HepG2 (cell line): ENCODE measurements at regions not wholly inside any gene's neighbourhood (a gene's known extent, or its start where the extent isn't known, plus 50 kb on each side); places are given as distances from the start of the nearest gene placed in this dataset.

Experiments
- DPF2 ChIP-seq: sonication (generic); formaldehyde crosslinking; IDR thresholded peaks from 2 replicates; pipeline ENCODE4 v1.4.0; 2020; ENCODE audit warnings: mild to moderate bottlenecking, low read depth, missing genetic modification reagents, borderline replicate concordance
- ISX ChIP-seq: sonication (generic); formaldehyde crosslinking; conservative IDR thresholded peaks from 2 replicates; pipeline ENCODE4 v1.5.0; 2020; ENCODE audit warnings: missing genetic modification reagents
- KLF9 ChIP-seq: IDR thresholded peaks from 2 replicates; pipeline ENCODE4 v1.6.1; 2016; ENCODE audit warnings: low read depth
- MZF1 ChIP-seq: sonication (generic); formaldehyde crosslinking; IDR thresholded peaks from 2 replicates; pipeline ENCODE4 v1.8.1; 2023; ENCODE audit warnings: mild to moderate bottlenecking, missing genetic modification reagents, borderline replicate concordance
- NFE2L1 ChIP-seq: sonication (generic); formaldehyde crosslinking; IDR thresholded peaks from 2 replicates; pipeline ENCODE4 v1.4.0; 2020; ENCODE audit warnings: missing genetic modification reagents, mild to moderate bottlenecking, borderline replicate concordance
- NFKB2 ChIP-seq: sonication (generic); formaldehyde crosslinking; IDR thresholded peaks from 2 replicates; pipeline ENCODE4 v1.4.0; 2020; ENCODE audit warnings: missing genetic modification reagents, borderline replicate concordance
- SRSF9 ChIP-seq: fragments of 200-400 bp; formaldehyde crosslinking; IDR thresholded peaks from 2 replicates; pipeline ENCODE4 v1.6.1; 2018; ENCODE audit warnings: borderline replicate concordance, mild to moderate bottlenecking, low read depth, low read length; ENCODE audit not compliant: insufficient read depth, poor library complexity, severe bottlenecking
- ZBTB7B ChIP-seq: sonication (generic); formaldehyde crosslinking; IDR thresholded peaks from 2 replicates; pipeline ENCODE4 v1.4.0; 2020; ENCODE audit warnings: missing genetic modification reagents
- ZNF274 ChIP-seq: sonication (generic); formaldehyde crosslinking; IDR thresholded peaks from 2 replicates; pipeline ENCODE4 v1.5.1; 2020; ENCODE audit warnings: mild to moderate bottlenecking, missing genetic modification reagents
- ZNF282 ChIP-seq: fragments of 450-650 bp; IDR thresholded peaks from 2 replicates; pipeline ENCODE4 v1.6.1; 2018; ENCODE audit not compliant: partially characterized antibody
- ZNF430 ChIP-seq: sonication (generic); formaldehyde crosslinking; IDR thresholded peaks from 2 replicates; pipeline ENCODE4 v1.9.0; 2021; ENCODE audit warnings: mild to moderate bottlenecking, missing genetic modification reagents
- ZNF577 ChIP-seq: sonication (generic); formaldehyde crosslinking; IDR thresholded peaks from 2 replicates; pipeline ENCODE4 v1.4.0; 2020; ENCODE audit warnings: mild to moderate bottlenecking, low read depth, missing genetic modification reagents, borderline replicate concordance
- ZNF773 ChIP-seq: sonication (generic); formaldehyde crosslinking; IDR thresholded peaks from 2 replicates; pipeline ENCODE4 v1.4.0; 2020; ENCODE audit warnings: missing genetic modification reagents, borderline replicate concordance
- ZNF841 ChIP-seq: sonication (generic); formaldehyde crosslinking; IDR thresholded peaks from 2 replicates; pipeline ENCODE4 v1.8.1; 2023; ENCODE audit warnings: missing genetic modification reagents, borderline replicate concordance
- TF ChIP-seq, protein P1 (sequence below): sonication (generic); formaldehyde crosslinking; IDR thresholded peaks from 2 replicates; pipeline ENCODE4 v1.5.0; 2020; ENCODE audit warnings: missing genetic modification reagents, mild to moderate bottlenecking, borderline replicate concordance
- TF ChIP-seq, protein P2 (sequence below): IDR thresholded peaks from 2 replicates; pipeline ENCODE4 v1.6.1; 2012; ENCODE audit warnings: low read depth, low read length, improper control_type of control experiment
- TF ChIP-seq, protein P3 (sequence below): sonication (generic); formaldehyde crosslinking; IDR thresholded peaks from 2 replicates; pipeline ENCODE4 v1.5.0; 2020; ENCODE audit warnings: missing genetic modification reagents
- TF ChIP-seq, protein P4 (sequence below): sonication (generic); formaldehyde crosslinking; IDR thresholded peaks from 2 replicates; pipeline ENCODE4 v1.8.1; 2023; ENCODE audit warnings: mild to moderate bottlenecking, missing genetic modification reagents, borderline replicate concordance
- TF ChIP-seq, protein P5 (sequence below): conservative IDR thresholded peaks from 2 replicates; pipeline ENCODE4 v1.6.1; 2018; ENCODE audit warnings: missing genetic modification reagents
- TF ChIP-seq, protein P6 (sequence below): sonication (generic); formaldehyde crosslinking; IDR thresholded peaks from 2 replicates; pipeline ENCODE4 v1.4.0; 2020; ENCODE audit warnings: missing genetic modification reagents
- TF ChIP-seq, protein P7 (sequence below): sonication (generic); formaldehyde crosslinking; IDR thresholded peaks from 2 replicates; pipeline ENCODE4 v1.8.0; 2022; ENCODE audit warnings: mild to moderate bottlenecking, missing genetic modification reagents

DNA sequence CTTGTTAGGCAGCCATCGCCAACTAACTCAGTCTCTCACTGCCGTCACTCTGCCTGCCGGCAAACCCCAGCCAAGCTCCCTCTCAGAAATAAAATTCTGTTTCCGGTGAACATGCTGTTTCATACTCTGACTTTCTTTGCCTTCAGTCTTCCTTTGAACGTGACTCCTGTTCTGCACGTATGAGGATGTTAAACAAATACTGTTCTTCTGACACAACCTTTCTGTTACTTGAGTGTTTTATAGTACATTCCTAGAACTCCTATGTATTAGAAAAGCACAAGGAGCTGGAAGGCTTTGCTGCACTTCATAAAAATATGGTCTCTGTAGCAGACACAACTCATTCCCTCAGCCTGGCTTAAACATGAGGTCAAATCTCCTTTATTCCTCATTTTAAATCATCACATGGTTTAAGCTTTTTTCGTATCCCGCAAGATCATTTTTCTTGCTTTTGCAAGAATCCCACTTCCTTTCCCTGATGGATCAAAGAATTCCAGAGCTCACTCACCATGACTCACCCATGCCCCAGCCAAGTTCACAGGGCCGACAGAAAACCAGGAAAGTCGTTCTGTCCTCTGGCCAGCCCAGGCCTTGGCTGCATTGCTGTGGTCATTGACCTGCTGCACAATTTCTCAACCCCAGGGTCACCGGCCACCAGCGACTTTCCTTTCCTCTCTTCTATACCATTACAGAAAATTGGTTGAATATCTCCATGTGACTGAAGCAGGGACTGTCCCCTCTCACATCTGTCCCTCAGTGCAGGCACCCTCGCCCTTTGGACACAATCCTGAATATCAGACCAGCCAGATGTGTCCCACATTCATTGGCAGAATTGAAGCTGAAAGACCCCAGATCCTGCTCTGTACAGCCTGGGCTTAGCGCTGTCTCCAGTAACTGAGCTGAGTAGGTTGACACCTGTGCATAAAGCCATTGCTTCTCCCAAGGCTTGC is 183.1 kb upstream of the ARL4C start (continued):
- TF ChIP-seq, protein P1, sequence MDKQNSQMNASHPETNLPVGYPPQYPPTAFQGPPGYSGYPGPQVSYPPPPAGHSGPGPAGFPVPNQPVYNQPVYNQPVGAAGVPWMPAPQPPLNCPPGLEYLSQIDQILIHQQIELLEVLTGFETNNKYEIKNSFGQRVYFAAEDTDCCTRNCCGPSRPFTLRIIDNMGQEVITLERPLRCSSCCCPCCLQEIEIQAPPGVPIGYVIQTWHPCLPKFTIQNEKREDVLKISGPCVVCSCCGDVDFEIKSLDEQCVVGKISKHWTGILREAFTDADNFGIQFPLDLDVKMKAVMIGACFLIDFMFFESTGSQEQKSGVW = no peak
- no peak for TF ChIP-seq ISX
- no peak for TF ChIP-seq KLF9 (CRISPR knock-in tag)
- peak; percentile 60; the same call in 1 of the 2 replicates for TF ChIP-seq NFKB2 (CRISPR knock-in tag)
- no peak for TF ChIP-seq MZF1 (CRISPR knock-in tag)
- no peak for TF ChIP-seq ZNF773 (CRISPR knock-in tag)
- TF ChIP-seq, protein P2, sequence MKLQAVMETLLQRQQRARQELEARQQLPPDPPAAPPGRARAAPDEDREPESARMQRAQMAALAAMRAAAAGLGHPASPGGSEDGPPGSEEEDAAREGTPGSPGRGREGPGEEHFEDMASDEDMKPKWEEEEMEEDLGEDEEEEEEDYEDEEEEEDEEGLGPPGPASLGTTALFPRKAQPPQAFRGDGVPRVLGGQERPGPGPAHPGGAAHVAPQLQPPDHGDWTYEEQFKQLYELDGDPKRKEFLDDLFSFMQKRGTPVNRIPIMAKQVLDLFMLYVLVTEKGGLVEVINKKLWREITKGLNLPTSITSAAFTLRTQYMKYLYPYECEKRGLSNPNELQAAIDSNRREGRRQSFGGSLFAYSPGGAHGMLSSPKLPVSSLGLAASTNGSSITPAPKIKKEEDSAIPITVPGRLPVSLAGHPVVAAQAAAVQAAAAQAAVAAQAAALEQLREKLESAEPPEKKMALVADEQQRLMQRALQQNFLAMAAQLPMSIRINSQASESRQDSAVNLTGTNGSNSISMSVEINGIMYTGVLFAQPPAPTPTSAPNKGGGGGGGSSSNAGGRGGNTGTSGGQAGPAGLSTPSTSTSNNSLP = peak; percentile 76; the same call in 1 of the 2 replicates
- TF ChIP-seq ZNF274 (CRISPR knock-in tag) = no peak
- TF ChIP-seq, protein P3, sequence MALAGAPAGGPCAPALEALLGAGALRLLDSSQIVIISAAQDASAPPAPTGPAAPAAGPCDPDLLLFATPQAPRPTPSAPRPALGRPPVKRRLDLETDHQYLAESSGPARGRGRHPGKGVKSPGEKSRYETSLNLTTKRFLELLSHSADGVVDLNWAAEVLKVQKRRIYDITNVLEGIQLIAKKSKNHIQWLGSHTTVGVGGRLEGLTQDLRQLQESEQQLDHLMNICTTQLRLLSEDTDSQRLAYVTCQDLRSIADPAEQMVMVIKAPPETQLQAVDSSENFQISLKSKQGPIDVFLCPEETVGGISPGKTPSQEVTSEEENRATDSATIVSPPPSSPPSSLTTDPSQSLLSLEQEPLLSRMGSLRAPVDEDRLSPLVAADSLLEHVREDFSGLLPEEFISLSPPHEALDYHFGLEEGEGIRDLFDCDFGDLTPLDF (CRISPR knock-in tag) = no peak
- peak; percentile 92 for TF ChIP-seq DPF2 (CRISPR knock-in tag)
- no peak for TF ChIP-seq ZNF430 (CRISPR knock-in tag)
- TF ChIP-seq ZNF841 = no peak
- TF ChIP-seq, protein P4, sequence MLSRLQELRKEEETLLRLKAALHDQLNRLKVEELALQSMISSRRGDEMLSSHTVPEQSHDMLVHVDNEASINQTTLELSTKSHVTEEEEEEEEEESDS (CRISPR knock-in tag) = no peak
- peak; percentile 86 for TF ChIP-seq ZBTB7B (CRISPR knock-in tag)
- no peak for TF ChIP-seq ZNF577 (CRISPR knock-in tag)
- TF ChIP-seq ZNF282 = no peak
- no peak for TF ChIP-seq SRSF9
- TF ChIP-seq, protein P5, sequence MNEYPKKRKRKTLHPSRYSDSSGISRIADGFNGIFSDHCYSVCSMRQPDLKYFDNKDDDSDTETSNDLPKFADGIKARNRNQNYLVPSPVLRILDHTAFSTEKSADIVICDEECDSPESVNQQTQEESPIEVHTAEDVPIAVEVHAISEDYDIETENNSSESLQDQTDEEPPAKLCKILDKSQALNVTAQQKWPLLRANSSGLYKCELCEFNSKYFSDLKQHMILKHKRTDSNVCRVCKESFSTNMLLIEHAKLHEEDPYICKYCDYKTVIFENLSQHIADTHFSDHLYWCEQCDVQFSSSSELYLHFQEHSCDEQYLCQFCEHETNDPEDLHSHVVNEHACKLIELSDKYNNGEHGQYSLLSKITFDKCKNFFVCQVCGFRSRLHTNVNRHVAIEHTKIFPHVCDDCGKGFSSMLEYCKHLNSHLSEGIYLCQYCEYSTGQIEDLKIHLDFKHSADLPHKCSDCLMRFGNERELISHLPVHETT (CRISPR knock-in tag) = peak; percentile 59; the same call in 1 of the 2 replicates
- TF ChIP-seq, protein P6, sequence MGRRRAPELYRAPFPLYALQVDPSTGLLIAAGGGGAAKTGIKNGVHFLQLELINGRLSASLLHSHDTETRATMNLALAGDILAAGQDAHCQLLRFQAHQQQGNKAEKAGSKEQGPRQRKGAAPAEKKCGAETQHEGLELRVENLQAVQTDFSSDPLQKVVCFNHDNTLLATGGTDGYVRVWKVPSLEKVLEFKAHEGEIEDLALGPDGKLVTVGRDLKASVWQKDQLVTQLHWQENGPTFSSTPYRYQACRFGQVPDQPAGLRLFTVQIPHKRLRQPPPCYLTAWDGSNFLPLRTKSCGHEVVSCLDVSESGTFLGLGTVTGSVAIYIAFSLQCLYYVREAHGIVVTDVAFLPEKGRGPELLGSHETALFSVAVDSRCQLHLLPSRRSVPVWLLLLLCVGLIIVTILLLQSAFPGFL (CRISPR knock-in tag) = no peak
- TF ChIP-seq, protein P7, sequence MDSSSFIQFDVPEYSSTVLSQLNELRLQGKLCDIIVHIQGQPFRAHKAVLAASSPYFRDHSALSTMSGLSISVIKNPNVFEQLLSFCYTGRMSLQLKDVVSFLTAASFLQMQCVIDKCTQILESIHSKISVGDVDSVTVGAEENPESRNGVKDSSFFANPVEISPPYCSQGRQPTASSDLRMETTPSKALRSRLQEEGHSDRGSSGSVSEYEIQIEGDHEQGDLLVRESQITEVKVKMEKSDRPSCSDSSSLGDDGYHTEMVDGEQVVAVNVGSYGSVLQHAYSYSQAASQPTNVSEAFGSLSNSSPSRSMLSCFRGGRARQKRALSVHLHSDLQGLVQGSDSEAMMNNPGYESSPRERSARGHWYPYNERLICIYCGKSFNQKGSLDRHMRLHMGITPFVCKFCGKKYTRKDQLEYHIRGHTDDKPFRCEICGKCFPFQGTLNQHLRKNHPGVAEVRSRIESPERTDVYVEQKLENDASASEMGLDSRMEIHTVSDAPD (CRISPR knock-in tag) = peak; percentile 56; the same call in 1 of the 2 replicates
- no peak for TF ChIP-seq NFE2L1 (CRISPR knock-in tag)
